Astrocyte of the spinal cord (primary cell): ENCODE measurements at regions not wholly inside any gene's neighbourhood (a gene's known extent, or its start where the extent isn't known, plus 50 kb on each side); places are given as distances from the start of the nearest gene placed in this dataset.

ENCODE experiments used
- DNase-seq: peaks from one replicate; pipeline ENCODE4 v3.0.0; 2011; ENCODE audit warnings: low read depth, low spot score
- H3K4me3 ChIP-seq: 2 replicates; pipeline ENCODE4 v1.5.1; 2011; ENCODE audit warnings: low read depth, mild to moderate bottlenecking, low read length, moderate library complexity
- in situ Hi-C: cut with HindIII; loops from 2 replicates; pipeline ENCODE4 v1.10.0; 2017; ENCODE audit warnings: low sequenced_read_pairs
- TF ChIP-seq, protein P1 (sequence below): IDR thresholded peaks from 2 replicates; pipeline ENCODE4 v1.5.1; 2012; ENCODE audit warnings: low read depth, mild to moderate bottlenecking, low read length, inconsistent platforms

DNA sequence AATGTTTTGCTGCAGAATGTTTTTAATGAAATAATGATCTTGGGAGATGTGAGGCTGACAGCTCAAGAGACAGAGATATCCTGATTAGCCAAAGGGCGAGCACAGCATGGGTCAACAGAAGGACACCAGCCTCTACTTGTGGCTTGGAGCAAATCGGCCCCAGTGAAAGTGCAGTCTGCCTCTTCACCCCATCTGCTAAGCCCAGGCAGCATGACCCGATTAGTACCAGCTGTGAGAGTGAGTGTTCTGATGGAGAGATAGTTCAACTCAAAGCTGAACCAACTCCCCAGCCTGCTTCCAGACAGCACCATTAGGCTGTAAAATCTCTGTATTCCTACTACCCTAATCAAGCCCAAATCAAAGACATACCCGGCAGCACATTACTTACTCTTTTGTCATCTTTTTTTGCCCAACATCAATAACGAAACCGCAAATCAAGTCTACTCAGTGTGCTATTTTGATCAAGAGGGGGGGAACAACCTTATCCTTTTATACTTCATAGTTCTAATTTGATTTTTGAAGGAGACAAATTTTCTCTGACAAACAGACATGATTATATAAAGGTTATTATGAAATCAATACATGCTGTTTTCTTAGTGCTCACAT, 514.1 kb upstream of the NRSN1 start:
- in situ Hi-C loops: no loop called here

DNA sequence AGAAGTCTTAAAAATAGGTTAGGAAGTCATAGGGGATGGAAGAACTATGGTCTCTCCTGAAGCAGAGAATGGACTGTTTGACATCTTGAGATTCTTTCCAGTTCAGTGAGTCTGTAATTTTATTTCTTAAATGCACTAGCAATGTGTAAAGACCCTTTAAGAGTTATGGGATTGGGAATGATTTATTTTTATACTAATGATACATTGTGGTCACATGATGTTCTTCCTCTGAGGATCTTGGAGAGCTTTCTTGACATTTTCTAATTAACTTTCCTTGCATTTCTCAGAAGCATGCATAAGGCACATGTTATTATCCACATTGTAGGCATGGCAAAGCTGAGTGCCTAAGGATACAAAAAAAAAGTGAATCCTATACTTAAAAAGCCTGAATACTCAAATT, 507.6 kb upstream of the NRSN1 start:
- in situ Hi-C loops: no loop called here
- DNase-seq: no peak

More for the DNA sequence above, 514.1 kb upstream of the NRSN1 start:
- TF ChIP-seq, protein P1, sequence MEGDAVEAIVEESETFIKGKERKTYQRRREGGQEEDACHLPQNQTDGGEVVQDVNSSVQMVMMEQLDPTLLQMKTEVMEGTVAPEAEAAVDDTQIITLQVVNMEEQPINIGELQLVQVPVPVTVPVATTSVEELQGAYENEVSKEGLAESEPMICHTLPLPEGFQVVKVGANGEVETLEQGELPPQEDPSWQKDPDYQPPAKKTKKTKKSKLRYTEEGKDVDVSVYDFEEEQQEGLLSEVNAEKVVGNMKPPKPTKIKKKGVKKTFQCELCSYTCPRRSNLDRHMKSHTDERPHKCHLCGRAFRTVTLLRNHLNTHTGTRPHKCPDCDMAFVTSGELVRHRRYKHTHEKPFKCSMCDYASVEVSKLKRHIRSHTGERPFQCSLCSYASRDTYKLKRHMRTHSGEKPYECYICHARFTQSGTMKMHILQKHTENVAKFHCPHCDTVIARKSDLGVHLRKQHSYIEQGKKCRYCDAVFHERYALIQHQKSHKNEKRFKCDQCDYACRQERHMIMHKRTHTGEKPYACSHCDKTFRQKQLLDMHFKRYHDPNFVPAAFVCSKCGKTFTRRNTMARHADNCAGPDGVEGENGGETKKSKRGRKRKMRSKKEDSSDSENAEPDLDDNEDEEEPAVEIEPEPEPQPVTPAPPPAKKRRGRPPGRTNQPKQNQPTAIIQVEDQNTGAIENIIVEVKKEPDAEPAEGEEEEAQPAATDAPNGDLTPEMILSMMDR: no peak
- no peak overlapping the region for H3K4me3 ChIP-seq
- no peak for DNase-seq

DNA sequence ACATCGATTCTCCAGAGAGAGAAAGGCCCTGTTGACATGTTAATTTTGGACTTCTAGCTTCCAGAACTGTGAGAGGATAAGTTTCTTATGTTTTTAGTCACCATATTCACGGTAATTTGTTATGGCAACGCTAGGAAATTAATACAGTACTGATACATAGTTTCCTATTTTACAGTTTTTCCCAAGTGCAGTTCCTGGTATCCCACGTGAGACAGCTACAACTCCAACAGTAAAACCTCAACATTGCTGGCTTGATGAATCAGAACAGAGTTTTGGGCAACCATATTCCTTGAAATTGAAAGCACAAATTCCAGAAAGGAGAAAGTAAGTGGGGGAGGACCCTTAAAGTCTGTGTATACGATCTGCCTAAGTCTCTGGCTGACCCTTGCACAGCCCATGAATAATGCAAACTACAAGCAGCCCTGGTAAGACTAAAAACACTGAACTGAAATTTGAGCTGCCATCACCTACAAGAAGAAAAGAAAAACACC, 505.1 kb upstream of the NRSN1 start:
- DNase-seq: peak; percentile 46
- TF ChIP-seq, protein P1: no peak
- in situ Hi-C loops: no loop called here
- H3K4me3 ChIP-seq: no peak overlapping the region

More for the DNA sequence above, 507.6 kb upstream of the NRSN1 start:
- TF ChIP-seq, protein P1: no peak
- no peak overlapping the region for H3K4me3 ChIP-seq

GRCh38 chr6:23630726-23631635, 495.0 kb upstream of the NRSN1 start:
- no peak overlapping the region for H3K4me3 ChIP-seq
- TF ChIP-seq, protein P1: no peak
- DNase-seq: no peak
- in situ Hi-C loops: no loop called here

GRCh38 chr6:23633996-23634395, 492.0 kb upstream of the NRSN1 start:
- TF ChIP-seq, protein P1: no peak
- in situ Hi-C loops: no loop called here
- no peak overlapping the region for H3K4me3 ChIP-seq
- no peak for DNase-seq

GRCh38 chr6:23635150-23635549, 490.9 kb upstream of the NRSN1 start:
- no peak for DNase-seq
- TF ChIP-seq, protein P1: no peak
- H3K4me3 ChIP-seq: no peak overlapping the region
- in situ Hi-C loops: no loop called here
